GM04503 (cell line): ENCODE measurements at regions not wholly inside any gene's neighbourhood (a gene's known extent, or its start where the extent isn't known, plus 50 kb on each side); places are given as distances from the start of the nearest gene placed in this dataset.
A peak's percentile ranks its signal among the peaks of the same experiment; 100 is the strongest.

Experiments used
- DNase-seq: peaks from one replicate; pipeline ENCODE4 v3.0.0-alpha.2; 2012; ENCODE audit warnings: low read depth

GRCh38 chr16:73448970-73449369 lies 401.0 kb upstream of the ZFHX3 start:
- no peak for DNase-seq

DNA sequence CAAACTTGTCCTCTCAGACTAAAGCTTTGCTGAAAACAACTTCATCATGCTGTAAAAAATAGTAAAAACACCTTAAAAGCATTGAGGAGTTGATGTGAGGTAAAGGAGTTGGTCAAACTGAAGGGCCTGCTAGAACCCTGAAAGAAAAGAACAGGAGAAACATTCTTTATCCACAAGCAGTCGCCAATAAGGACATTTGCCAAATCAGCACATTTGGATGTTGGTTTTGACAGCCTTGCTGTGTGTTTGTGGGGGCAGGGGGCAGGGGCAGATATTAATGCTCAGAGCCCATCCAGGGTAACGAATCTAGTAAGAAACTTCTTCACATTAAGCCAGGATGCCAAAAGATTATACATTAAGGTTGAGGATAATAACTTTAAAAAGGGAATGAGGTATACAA lies 399.9 kb upstream of the ZFHX3 start:
- no peak for DNase-seq

- no peak for DNase-seq
These were observed 386.7 kb upstream of the ZFHX3 start for GRCh38 chr16:73434621-73435020.

DNA sequence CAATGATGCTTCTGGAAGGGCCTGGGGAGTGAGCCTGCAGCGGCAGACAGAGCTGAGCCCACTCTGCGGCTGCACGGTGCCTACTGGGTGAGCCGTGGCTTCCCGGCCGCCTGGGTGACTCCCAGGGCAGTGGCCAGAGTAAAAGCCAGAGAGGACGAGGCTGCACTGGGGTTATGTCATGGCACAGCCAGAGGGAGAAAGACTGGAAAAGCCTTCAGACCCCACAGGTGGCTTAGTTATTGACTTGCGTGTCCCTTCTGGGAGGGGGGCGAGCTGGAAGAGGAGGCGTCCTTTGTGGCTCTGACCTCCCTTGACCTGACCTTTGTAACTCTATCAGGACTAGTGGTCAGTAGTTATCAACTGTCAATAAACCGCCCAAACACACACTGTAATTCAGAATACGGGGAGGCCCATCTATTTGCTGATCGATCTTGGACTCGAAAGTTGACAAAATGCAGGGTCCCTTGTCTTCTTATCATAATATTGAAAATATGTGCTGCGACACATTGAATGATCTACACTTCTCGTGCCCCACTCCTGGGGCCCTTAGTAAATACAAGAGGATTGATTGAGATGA lies 385.9 kb upstream of the ZFHX3 start:
- DNase-seq = no peak

DNA sequence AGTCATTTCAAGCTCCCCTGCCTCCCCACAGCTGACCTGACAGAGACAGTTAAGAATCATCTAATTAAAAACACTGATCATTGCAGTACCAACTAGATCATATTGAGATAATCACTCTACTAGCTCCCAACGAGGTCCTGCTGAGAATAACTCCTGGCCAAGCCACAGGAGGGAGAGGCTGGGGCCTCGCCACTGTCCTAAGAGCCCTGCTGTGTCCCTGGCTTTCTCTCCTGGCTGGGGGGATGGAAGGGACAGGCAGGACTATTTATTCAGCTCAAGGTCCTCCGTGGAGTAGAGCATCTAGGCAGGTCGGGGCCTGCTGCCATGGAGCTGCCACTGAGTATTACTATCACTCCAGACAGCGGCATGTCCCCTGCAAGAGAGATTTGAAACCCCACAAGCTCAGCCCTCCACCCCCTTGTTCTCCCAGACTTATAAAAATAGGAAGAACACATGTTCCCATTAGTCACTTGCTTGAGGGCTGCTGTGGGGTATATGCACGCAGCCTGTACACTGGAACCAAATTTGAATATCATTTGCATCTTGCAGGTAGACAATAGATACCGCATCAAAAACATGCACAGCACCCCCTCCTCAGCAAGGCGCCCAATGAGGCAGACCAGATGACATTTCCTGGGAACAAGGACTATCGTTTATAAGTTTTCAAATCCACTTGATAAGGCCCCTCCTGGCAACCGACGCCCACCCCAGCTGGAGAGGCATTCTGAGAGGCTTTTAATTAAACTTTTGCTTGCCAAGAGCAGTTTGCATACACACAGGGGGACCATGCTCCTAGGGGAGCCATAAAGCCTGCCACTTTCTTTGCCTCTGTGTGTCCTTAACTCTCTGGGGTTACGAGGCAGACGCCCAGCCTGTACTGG lies 385.2 kb upstream of the ZFHX3 start:
- DNase-seq = no peak

GRCh38 chr16:73430138-73430537 lies 382.2 kb upstream of the ZFHX3 start:
- DNase-seq = no peak

- no peak for DNase-seq
These were observed 380.2 kb upstream of the ZFHX3 start for GRCh38 chr16:73428121-73428520.

- DNase-seq = no peak
These were observed 379.2 kb upstream of the ZFHX3 start for GRCh38 chr16:73427164-73427563.

GRCh38 chr16:73426433-73427160 lies 378.7 kb upstream of the ZFHX3 start:
- DNase-seq = no peak

- DNase-seq = no peak
These were observed 372.7 kb upstream of the ZFHX3 start for GRCh38 chr16:73420676-73421075.

DNA sequence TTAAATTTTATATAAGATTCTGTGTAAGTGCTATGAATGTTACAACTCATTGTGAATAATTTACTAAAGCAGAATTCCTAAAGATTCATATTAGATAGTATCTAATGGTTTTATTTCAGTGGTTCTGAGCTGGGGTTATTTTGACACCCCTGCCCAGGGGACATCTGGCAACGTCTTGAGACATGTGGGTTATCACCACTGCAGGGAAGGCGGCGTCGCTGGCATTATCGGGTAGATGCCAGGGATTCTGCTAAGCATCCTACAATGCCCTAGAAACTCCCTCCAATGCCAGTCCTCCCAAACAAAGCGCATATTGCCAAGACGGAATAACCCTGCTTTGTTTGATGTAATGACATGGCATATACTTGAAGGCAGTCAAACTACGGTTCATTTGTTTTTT lies 372.3 kb upstream of the ZFHX3 start:
- DNase-seq = no peak

DNA sequence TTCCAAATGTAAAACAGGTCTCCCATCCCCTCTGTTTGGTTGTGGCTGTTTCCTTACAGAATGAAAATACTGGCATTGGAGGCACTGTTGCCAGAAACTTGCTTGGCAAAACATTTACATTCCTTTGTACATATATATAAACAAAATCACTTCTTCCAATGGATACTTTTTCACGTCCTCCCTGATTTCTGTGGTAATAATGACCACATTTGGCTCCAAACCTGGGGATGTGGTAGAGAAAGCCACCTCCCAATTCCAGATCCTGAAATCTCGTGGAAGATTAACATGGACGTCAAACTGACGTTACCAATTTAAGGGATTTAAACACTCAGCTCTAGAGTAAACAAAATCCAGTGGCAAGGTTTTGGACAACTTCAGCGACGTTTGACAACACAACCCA lies 370.8 kb upstream of the ZFHX3 start:
- DNase-seq = no peak

- DNase-seq = no peak
These were observed 370.1 kb upstream of the ZFHX3 start for GRCh38 chr16:73418051-73418450.

- no peak for DNase-seq
These were observed 367.4 kb upstream of the ZFHX3 start for GRCh38 chr16:73415286-73415685.

GRCh38 chr16:73414638-73415037 lies 366.7 kb upstream of the ZFHX3 start:
- no peak for DNase-seq

DNA sequence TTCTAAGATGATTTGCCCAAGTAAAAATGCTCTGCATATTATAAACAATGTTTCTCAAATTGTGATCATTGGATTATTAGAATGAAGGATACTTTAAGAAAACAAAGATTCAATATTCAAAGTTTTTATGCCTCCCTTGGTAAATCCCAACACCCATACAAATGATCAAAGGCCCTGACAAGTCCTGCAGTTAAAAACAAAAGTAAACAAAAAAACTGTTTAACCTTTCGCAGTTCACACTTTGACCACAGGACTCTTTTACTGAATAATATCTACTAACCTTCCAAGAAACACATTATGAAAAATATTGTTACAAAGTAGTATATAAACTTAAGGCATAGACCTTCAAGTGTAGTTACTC lies 365.9 kb upstream of the ZFHX3 start:
- no peak for DNase-seq

- DNase-seq = no peak
These were observed 365.3 kb upstream of the ZFHX3 start for GRCh38 chr16:73413091-73413829.

- DNase-seq = no peak
These were observed 364.5 kb upstream of the ZFHX3 start for GRCh38 chr16:73412416-73412815.

DNA sequence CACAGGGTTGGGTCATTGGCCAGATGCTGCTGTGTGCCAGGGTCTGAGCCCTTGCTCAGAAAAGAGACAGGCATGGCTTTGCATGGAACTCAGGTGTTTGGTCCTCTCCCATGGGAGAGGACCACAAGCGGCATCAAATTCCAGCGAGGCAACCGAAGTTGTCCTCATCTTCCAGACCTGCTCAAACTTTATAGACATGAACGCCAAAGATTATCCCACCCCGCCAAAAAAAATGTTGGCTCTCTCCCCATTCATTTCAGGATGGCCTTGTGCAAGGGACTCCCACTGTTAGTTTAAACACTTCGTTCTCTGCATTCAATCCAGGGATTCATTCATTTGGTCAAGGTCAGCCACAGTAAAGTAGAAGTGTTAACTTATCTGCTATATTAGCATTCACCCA lies 360.8 kb upstream of the ZFHX3 start:
- no peak for DNase-seq

DNA sequence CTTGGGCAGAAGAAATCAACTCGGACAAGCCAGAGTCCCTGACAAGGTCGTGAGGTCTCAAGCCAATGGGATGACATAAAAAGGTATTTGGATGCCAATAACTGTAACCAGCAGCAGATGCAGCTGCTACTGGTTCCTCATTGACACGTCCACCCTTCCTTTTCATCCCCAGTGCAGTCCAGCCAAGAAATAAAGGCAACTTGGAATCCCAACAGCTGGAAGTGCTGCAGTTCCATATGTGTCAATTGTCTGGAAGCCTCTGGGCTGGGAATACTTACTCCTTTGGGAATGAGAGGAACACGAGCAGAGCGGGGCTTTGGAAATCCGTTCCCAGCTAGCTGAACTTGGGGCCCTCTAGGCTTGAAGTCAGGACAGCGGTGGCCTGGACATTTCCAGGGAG lies 360.4 kb upstream of the ZFHX3 start:
- DNase-seq = no peak

DNA sequence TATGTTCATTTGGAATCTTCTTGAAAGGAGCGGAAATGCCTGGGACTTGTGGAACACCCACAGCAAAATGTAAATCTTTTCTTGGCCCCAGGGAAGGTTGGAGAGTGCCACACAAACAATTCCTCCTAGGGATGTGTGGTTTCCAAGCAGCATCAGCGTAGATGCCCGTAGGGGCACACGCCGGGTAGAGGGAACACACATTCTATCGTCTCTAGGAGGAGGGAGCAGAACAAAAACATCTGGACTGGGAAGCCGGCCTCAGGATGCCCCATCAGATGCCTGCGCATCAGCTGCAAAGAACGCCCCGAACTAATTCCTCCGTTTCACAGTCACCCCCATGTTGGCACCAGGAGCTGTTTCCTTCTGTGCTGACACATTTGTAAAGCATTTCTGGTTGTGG lies 357.9 kb upstream of the ZFHX3 start:
- peak; percentile 13 for DNase-seq

DNA sequence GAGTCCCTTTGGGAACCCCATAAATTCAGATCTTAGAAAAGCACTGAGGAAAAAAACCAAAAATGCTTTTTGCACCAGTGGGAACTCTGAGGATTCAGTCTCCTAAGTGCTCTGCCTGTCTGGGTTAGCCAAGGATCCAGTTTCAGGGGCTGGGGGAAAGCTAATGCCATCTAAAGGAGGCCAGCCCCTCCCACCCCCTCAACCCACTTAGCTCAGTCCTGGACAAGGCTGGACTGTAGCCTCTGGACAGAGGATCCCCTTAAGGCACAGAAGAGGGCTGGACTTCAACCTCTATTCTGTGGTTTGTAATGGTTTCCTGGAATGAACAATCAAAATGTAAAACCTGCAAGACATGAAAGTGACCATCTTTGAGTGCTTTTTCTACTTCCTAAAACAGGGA lies 356.1 kb upstream of the ZFHX3 start:
- DNase-seq = no peak

DNA sequence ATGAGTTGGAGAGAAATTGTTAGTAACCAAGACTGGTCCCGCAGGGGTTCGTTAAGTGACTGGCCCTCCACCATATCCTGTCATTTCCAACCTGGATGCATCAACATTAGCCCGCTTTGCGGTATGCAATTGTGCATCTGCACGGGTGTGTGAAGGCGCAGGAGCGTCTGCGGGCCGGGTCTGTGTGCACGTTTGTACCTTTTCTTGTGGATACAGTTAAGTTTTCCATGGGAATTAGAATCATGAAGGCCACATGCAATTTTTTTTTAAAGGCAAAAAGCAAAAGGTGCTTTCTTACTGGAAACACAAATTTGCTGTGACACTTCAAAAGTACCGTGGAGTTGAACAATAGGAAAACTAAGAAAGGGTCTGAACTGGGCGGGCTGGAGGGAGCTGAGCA lies 355.4 kb upstream of the ZFHX3 start:
- DNase-seq = no peak
